ENCODE measurements at regions not wholly inside any gene's neighbourhood (a gene's known extent, or its start where the extent isn't known, plus 50 kb on each side); places are given as distances from the start of the nearest gene placed in this dataset.

DNA sequence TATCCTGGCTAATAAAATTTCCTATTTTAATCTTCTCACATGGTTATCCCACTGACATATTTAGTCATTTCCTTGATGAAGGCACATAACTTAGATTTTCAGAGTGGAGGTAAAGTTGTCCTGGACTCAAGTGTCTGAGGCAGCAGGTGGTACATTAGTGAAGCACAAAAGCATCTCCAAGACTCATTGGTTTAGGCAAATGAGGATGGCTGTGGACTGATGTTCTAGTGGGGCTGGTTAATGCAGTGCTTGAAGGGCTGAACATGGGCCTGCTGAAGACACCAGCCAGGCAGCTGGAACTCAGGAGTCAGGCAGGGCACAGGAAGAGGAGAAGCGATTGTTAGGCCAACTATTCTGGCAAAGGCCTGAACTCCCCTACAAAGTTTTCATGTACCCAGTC lies 76.3 kb upstream of the SESN3 start:
- no peak for ATAC-seq
- TF ChIP-seq, protein P1, sequence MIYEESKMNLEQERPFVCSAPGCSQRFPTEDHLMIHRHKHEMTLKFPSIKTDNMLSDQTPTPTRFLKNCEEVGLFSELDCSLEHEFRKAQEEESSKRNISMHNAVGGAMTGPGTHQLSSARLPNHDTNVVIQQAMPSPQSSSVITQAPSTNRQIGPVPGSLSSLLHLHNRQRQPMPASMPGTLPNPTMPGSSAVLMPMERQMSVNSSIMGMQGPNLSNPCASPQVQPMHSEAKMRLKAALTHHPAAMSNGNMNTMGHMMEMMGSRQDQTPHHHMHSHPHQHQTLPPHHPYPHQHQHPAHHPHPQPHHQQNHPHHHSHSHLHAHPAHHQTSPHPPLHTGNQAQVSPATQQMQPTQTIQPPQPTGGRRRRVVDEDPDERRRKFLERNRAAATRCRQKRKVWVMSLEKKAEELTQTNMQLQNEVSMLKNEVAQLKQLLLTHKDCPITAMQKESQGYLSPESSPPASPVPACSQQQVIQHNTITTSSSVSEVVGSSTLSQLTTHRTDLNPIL (CRISPR knock-in tag; IDR thresholded peaks at IDR 0.05; ENCODE audit: low read depth) = no peak
- TF ChIP-seq ZC3H10 (CRISPR knock-in tag; IDR thresholded peaks at IDR 0.05) = no peak
- no peak for TF ChIP-seq RARB (CRISPR knock-in tag; IDR thresholded peaks at IDR 0.05)
- no peak for TF ChIP-seq ESRRG (CRISPR knock-in tag; IDR thresholded peaks at IDR 0.05)
- TF ChIP-seq ARNTL (CRISPR knock-in tag; IDR thresholded peaks at IDR 0.05; ENCODE audit: borderline replicate concordance, low read depth) = no peak
- TF ChIP-seq ZNF8 (CRISPR knock-in tag; IDR thresholded peaks at IDR 0.05) = no peak
- no peak for TF ChIP-seq ZNF70 (CRISPR knock-in tag; IDR thresholded peaks at IDR 0.05)
- no peak for TF ChIP-seq ISL1 (CRISPR knock-in tag; IDR thresholded peaks at IDR 0.05)
- TF ChIP-seq SNAI2 (CRISPR knock-in tag; IDR thresholded peaks at IDR 0.05) = no peak
- TF ChIP-seq ZNF565 (CRISPR knock-in tag; conservative IDR thresholded peaks at IDR 0.05; ENCODE audit: low read depth) = no peak
- TF ChIP-seq, protein P2, sequence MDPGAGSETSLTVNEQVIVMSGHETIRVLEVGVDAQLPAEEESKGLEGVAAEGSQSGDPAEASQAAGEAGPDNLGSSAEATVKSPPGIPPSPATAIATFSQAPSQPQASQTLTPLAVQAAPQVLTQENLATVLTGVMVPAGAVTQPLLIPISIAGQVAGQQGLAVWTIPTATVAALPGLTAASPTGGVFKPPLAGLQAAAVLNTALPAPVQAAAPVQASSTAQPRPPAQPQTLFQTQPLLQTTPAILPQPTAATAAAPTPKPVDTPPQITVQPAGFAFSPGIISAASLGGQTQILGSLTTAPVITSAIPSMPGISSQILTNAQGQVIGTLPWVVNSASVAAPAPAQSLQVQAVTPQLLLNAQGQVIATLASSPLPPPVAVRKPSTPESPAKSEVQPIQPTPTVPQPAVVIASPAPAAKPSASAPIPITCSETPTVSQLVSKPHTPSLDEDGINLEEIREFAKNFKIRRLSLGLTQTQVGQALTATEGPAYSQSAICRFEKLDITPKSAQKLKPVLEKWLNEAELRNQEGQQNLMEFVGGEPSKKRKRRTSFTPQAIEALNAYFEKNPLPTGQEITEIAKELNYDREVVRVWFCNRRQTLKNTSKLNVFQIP (CRISPR knock-in tag; IDR thresholded peaks at IDR 0.05; ENCODE audit: borderline replicate concordance, low read depth) = no peak
- TF ChIP-seq ZFP3 (CRISPR knock-in tag; IDR thresholded peaks at IDR 0.05) = no peak
- no peak for TF ChIP-seq TCF4 (CRISPR knock-in tag; IDR thresholded peaks at IDR 0.05; ENCODE audit: borderline replicate concordance)

DNA sequence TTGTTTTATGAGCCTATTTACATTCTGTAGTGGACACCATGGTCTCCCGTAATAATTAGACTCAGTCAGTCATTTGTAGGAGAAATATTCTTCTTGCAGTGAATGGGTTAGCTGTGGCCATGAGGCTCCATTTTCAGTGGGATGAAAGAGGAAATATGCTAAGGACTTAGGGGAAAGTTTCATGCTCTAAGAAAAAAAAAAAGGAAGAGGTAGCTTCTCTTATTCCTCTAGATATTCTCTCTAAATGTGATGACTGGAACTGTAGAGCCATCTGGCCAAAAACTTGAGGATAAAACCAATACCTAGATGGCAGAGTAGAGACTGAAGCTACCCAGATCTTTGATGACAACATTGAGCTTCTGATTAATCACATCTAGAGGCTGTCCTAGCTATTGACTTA lies 75.8 kb upstream of the SESN3 start:
- TF ChIP-seq RARB (CRISPR knock-in tag; IDR thresholded peaks at IDR 0.05) (no peak), TCF4 (CRISPR knock-in tag; IDR thresholded peaks at IDR 0.05; ENCODE audit: borderline replicate concordance) (no peak), PPARA (CRISPR knock-in tag; IDR thresholded peaks at IDR 0.05; ENCODE audit: borderline replicate concordance) (no peak), ESRRG (CRISPR knock-in tag; IDR thresholded peaks at IDR 0.05) (no peak), ARNTL (CRISPR knock-in tag; IDR thresholded peaks at IDR 0.05; ENCODE audit: borderline replicate concordance, low read depth) (no peak), GLIS3 (CRISPR knock-in tag; IDR thresholded peaks at IDR 0.05) (no peak), OSR1 (CRISPR knock-in tag; IDR thresholded peaks at IDR 0.05) (no peak), ZNF8 (CRISPR knock-in tag; IDR thresholded peaks at IDR 0.05) (no peak), BACH2 (CRISPR knock-in tag; IDR thresholded peaks at IDR 0.05; ENCODE audit: borderline replicate concordance) (no peak), SNAI2 (CRISPR knock-in tag; IDR thresholded peaks at IDR 0.05) (no peak), ZNF70 (CRISPR knock-in tag; IDR thresholded peaks at IDR 0.05) (no peak), ZFP30 (CRISPR knock-in tag; IDR thresholded peaks at IDR 0.05) (no peak), ZC3H10 (CRISPR knock-in tag; IDR thresholded peaks at IDR 0.05) (no peak)
- TF ChIP-seq, protein P1 (CRISPR knock-in tag; IDR thresholded peaks at IDR 0.05; ENCODE audit: low read depth) = no peak
- TF ChIP-seq, protein P3, sequence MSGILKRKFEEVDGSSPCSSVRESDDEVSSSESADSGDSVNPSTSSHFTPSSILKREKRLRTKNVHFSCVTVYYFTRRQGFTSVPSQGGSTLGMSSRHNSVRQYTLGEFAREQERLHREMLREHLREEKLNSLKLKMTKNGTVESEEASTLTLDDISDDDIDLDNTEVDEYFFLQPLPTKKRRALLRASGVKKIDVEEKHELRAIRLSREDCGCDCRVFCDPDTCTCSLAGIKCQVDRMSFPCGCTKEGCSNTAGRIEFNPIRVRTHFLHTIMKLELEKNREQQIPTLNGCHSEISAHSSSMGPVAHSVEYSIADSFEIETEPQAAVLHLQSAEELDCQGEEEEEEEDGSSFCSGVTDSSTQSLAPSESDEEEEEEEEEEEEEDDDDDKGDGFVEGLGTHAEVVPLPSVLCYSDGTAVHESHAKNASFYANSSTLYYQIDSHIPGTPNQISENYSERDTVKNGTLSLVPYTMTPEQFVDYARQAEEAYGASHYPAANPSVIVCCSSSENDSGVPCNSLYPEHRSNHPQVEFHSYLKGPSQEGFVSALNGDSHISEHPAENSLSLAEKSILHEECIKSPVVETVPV (CRISPR knock-in tag; IDR thresholded peaks at IDR 0.05) = no peak
- TF ChIP-seq, protein P4, sequence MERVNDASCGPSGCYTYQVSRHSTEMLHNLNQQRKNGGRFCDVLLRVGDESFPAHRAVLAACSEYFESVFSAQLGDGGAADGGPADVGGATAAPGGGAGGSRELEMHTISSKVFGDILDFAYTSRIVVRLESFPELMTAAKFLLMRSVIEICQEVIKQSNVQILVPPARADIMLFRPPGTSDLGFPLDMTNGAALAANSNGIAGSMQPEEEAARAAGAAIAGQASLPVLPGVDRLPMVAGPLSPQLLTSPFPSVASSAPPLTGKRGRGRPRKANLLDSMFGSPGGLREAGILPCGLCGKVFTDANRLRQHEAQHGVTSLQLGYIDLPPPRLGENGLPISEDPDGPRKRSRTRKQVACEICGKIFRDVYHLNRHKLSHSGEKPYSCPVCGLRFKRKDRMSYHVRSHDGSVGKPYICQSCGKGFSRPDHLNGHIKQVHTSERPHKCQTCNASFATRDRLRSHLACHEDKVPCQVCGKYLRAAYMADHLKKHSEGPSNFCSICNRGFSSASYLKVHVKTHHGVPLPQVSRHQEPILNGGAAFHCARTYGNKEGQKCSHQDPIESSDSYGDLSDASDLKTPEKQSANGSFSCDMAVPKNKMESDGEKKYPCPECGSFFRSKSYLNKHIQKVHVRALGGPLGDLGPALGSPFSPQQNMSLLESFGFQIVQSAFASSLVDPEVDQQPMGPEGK (CRISPR knock-in tag; IDR thresholded peaks at IDR 0.05; ENCODE audit: borderline replicate concordance) = no peak
- TF ChIP-seq, protein P2 (CRISPR knock-in tag; IDR thresholded peaks at IDR 0.05; ENCODE audit: borderline replicate concordance, low read depth) = no peak
- no peak for ATAC-seq

DNA sequence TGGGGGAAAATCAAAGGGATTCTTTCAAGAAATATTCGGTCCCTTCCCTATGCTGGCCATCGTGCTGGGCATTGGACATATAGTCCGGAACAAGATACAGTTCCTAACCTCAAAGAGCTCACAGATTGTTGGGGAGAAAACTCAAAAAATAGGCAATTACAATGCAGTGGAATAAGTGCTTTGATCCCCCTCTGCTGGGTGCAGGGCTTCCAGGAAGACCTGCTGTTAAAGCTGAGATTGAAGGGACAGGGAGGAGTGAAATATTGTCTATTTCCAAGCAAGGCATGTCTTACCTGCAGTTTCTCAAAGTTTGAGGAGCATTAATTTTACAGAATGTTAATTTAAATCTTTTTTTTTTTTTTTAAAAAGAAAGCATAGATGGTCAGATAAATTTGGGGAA lies 75.1 kb upstream of the SESN3 start:
- no peak for ATAC-seq
- TF ChIP-seq, protein P2 (CRISPR knock-in tag; IDR thresholded peaks at IDR 0.05; ENCODE audit: borderline replicate concordance, low read depth) = no peak
- no peak for TF ChIP-seq ZFP30 (CRISPR knock-in tag; IDR thresholded peaks at IDR 0.05)
- TF ChIP-seq, protein P1 (CRISPR knock-in tag; IDR thresholded peaks at IDR 0.05; ENCODE audit: low read depth) = no peak
- TF ChIP-seq TCF4 (CRISPR knock-in tag; IDR thresholded peaks at IDR 0.05; ENCODE audit: borderline replicate concordance) = no peak
- no peak for TF ChIP-seq CSDC2 (CRISPR knock-in tag; IDR thresholded peaks at IDR 0.05)
- TF ChIP-seq OSR1 (CRISPR knock-in tag; IDR thresholded peaks at IDR 0.05) = no peak
- no peak for TF ChIP-seq PPARA (CRISPR knock-in tag; IDR thresholded peaks at IDR 0.05; ENCODE audit: borderline replicate concordance)
- TF ChIP-seq SNAI2 (CRISPR knock-in tag; IDR thresholded peaks at IDR 0.05) = no peak
- no peak for TF ChIP-seq BACH2 (CRISPR knock-in tag; IDR thresholded peaks at IDR 0.05; ENCODE audit: borderline replicate concordance)
- no peak for TF ChIP-seq ZNF70 (CRISPR knock-in tag; IDR thresholded peaks at IDR 0.05)
- no peak for TF ChIP-seq TOX (CRISPR knock-in tag; IDR thresholded peaks at IDR 0.05; ENCODE audit: borderline replicate concordance)

All from SK-N-SH treated with all-trans-retinoic acid at 6 μM for 48 hours (cell line).